Mesodermal cell (in vitro differentiated cells): ENCODE measurements at regions not wholly inside any gene's neighbourhood (a gene's known extent, or its start where the extent isn't known, plus 50 kb on each side); places are given as distances from the start of the nearest gene placed in this dataset.

Source experiments
- H3K27ac ChIP-seq: 2 replicates; pipeline ENCODE4 v1.7.0; 2013; ENCODE audit warnings: mild to moderate bottlenecking, low read depth, low read length, moderate library complexity; ENCODE audit not compliant: severe bottlenecking
- H3K36me3 ChIP-seq: 2 replicates; pipeline ENCODE4 v1.7.1; 2013; ENCODE audit warnings: mild to moderate bottlenecking, low read length, moderate library complexity; ENCODE audit not compliant: control insufficient read depth, insufficient read depth
- H3K4me1 ChIP-seq: one replicate; pipeline ENCODE4 v1.7.1; 2013; ENCODE audit warnings: mild to moderate bottlenecking, low read length; ENCODE audit not compliant: insufficient read depth, control insufficient read depth, poor library complexity, severe bottlenecking
- H3K4me3 ChIP-seq: 2 replicates; pipeline ENCODE4 v1.7.0; 2013; ENCODE audit warnings: low read length, control low read depth, mild to moderate bottlenecking; ENCODE audit not compliant: insufficient read depth, poor library complexity, severe bottlenecking; ENCODE audit errors: extremely low read depth
- H3K9me3 ChIP-seq: 2 replicates; pipeline ENCODE4 v1.7.1; 2013; ENCODE audit warnings: mild to moderate bottlenecking, low read length, moderate library complexity; ENCODE audit not compliant: control insufficient read depth
- WGBS, 2 experiments: methylation state at CpG; one replicate each; pipeline ENCODE4 v1.1.5; 2013; ENCODE audit warnings: missing lambda C conversion rate in 2 of 2; ENCODE audit not compliant: insufficient coverage in 2 of 2; 5-methylcytosine and 5-hydroxymethylcytosine counted together

- H3K36me3 ChIP-seq, result no peaks in the 10 kb centered on the region
- no peaks in the 10 kb centered on the region for H3K4me1 ChIP-seq
- no peaks in the 10 kb centered on the region for H3K9me3 ChIP-seq
- H3K27ac ChIP-seq, result no peak overlapping the region
- H3K4me3 ChIP-seq, result no peak overlapping the region
- no CpG with 5 or more reads among the region's 1 CpG for WGBS, 2 experiments
Measured at GRCh38 chr2:49687918-49688317, 533.6 kb upstream of the FSHR start.

DNA sequence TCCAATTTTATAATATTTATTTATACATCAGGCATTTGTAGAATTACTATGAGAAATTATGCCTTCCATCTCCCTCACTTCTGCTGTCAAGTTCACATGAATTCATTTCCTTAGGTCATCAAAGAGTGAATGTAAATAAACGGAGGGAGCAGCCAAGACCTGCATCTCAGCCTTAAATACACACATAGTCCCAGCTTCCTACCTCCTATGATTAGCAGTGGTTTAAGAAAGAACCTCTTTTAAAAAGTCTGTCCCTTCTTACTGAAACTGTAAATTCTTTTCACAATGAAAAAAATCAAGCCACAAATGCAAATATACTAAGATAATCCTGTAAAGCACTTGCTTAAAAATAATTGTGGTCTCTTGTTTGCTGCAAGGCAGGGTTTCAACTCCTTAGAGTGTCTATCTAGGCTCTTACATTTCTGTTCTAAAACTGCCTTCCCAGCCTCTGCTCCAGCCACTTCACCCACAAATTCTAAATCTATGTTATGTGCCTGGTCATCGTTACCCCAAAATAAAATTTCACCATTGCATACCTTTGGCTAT lies 532.7 kb upstream of the FSHR start:
- Histone ChIP-seq H3K9me3 (no peaks in the 10 kb centered on the region), H3K4me3 (no peak overlapping the region), H3K36me3 (no peaks in the 10 kb centered on the region), H3K4me1 (no peaks in the 10 kb centered on the region), H3K27ac (no peak overlapping the region)
- 100% methylated on average over 1 of the region's 2 CpGs; no CpG with 5 or more reads in 1 of the 2 experiments for WGBS, 2 experiments

DNA sequence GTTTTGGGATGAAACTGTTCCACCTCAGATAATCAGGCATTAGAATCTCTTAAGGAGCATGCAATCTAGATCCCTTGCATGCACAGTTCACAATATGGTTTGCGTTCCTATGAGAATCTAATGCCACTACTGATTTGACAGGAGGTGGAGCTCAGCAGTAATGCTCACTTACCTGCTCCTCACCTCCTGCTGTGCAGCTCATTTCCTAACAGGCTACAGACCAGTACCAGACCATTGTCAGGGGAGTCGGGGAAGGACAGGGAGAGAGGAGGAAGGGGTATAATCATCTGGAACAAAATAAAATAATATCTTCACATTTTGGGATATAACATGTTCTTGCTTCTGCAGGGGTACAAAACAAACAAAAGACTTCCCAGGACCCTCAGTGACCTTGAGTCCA lies 532.0 kb upstream of the FSHR start:
- H3K4me1 ChIP-seq, result no peaks in the 10 kb centered on the region
- 60 to 100% methylated on average over 1 of the region's 2 CpGs for WGBS, 2 experiments
- no peaks in the 10 kb centered on the region for H3K9me3 ChIP-seq
- no peak overlapping the region for H3K27ac ChIP-seq
- no peaks in the 10 kb centered on the region for H3K36me3 ChIP-seq
- H3K4me3 ChIP-seq, result no peak overlapping the region

- no peak overlapping the region for H3K4me3 ChIP-seq
- H3K4me1 ChIP-seq, result no peaks in the 10 kb centered on the region
- no peaks in the 10 kb centered on the region for H3K36me3 ChIP-seq
- no peak overlapping the region for H3K27ac ChIP-seq
- WGBS, 2 experiments, result 100% methylated on average over 1 of the region's 1 CpG; no CpG with 5 or more reads in 1 of the 2 experiments
- H3K9me3 ChIP-seq, result no peaks in the 10 kb centered on the region
Measured at GRCh38 chr2:49677227-49677626, 522.9 kb upstream of the FSHR start.

- Histone ChIP-seq H3K4me1 (no peaks in the 10 kb centered on the region), H3K9me3 (no peaks in the 10 kb centered on the region), H3K27ac (no peak overlapping the region), H3K4me3 (no peak overlapping the region), H3K36me3 (no peaks in the 10 kb centered on the region)
- 73 to 88% methylated on average over 3 of the region's 4 CpGs for WGBS, 2 experiments
Measured at GRCh38 chr2:49664827-49665226, 510.5 kb upstream of the FSHR start.

DNA sequence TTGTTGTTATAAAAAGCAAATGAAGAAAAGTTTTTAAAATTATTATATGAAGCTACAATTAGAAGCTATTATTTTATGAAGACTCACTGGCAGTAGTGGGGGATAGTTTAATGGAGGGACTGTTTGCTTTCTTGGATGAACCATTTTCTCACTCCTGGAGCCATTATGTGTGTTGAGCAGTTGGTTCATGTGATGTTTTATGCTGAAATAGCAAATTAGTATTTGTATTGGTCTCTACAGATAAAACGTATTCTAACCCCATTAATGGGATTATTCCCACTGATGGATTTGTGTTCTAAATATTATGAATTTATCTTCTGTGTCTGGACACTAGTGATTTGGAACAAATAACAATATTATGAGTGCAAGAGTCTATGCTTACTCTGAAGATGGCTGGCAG lies 507.5 kb upstream of the FSHR start:
- H3K4me1 ChIP-seq, result no peaks in the 10 kb centered on the region
- H3K36me3 ChIP-seq, result no peaks in the 10 kb centered on the region
- H3K27ac ChIP-seq, result no peak overlapping the region
- no peak overlapping the region for H3K4me3 ChIP-seq
- WGBS, 2 experiments, result no CpG with 5 or more reads among the region's 1 CpG
- H3K9me3 ChIP-seq, result no peaks in the 10 kb centered on the region

GRCh38 chr2:49656853-49657252 lies 502.5 kb upstream of the FSHR start:
- Histone ChIP-seq H3K9me3 (no peaks in the 10 kb centered on the region), H3K4me1 (no peaks in the 10 kb centered on the region), H3K27ac (no peak overlapping the region), H3K4me3 (no peak overlapping the region), H3K36me3 (no peaks in the 10 kb centered on the region)
- WGBS, 2 experiments, result 80% methylated on average over 1 of the region's 3 CpGs; no CpG with 5 or more reads in 1 of the 2 experiments

DNA sequence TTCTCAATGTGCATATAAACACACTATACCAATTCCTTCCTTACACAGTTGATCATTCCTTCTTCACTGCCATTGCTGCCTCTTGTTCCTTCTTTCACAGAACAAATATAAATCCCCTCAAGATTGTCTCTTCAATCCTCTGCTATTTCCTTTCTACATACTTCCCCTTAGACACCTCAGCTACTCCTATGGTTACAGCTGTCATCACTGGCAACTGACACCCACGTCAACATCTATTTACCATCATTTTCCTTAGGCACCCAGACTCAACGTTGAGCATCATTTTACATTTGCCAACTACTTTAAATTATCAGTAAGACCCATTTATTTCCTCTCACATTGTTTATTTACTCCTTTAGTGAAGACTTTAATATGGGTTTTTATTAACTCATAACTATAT lies 488.8 kb upstream of the FSHR start:
- no peaks in the 10 kb centered on the region for H3K36me3 ChIP-seq
- 91% methylated on average over 2 of the region's 2 CpGs; no CpG with 5 or more reads in 1 of the 2 experiments for WGBS, 2 experiments
- H3K9me3 ChIP-seq, result no peaks in the 10 kb centered on the region
- H3K27ac ChIP-seq, result no peak overlapping the region
- H3K4me1 ChIP-seq, result no peaks in the 10 kb centered on the region
- no peak overlapping the region for H3K4me3 ChIP-seq

DNA sequence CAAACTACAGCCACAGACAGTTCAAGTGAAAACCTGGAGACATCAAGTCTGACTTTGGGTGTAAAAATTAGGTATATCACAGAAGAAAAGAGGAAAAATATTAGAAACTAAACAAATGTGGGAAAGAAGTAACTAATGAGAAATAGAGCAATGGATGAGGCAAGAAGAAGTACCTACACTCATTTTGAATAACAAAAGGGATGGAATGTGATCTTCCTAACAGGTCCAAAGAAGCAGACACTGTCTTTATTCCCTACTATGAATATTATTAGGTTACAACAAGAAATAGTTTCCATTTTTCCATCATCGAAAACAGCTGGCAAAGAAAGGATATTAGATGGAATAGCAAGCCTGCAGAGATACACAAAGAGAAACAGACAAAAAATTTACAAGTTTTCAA lies 486.3 kb upstream of the FSHR start:
- no peak overlapping the region for H3K4me3 ChIP-seq
- no peaks in the 10 kb centered on the region for H3K4me1 ChIP-seq
- H3K36me3 ChIP-seq, result no peaks in the 10 kb centered on the region
- H3K27ac ChIP-seq, result no peak overlapping the region
- no CpG with 5 or more reads among the region's 1 CpG for WGBS, 2 experiments
- H3K9me3 ChIP-seq, result no peaks in the 10 kb centered on the region

DNA sequence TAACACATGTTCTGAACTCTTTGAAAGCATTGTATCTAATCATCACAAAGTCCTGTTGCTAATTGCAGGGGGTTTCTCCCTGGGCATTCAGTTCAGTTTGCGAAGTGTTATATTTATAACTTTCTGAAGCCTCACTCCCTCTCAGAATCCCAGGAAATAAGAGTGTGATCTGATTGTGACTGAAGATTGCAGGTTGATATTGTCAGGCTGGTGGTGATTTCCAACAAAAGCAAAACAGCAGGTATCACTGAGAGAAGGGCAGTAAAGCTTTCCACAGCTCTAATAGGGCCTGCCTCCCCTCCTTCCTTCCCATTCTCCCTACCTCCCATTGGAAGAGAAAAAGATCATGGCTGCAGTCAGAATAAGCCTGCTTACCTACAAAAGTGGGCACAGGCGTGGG lies 466.7 kb upstream of the FSHR start:
- Histone ChIP-seq H3K36me3 (no peaks in the 10 kb centered on the region), H3K4me3 (no peak overlapping the region), H3K9me3 (no peaks in the 10 kb centered on the region), H3K4me1 (no peaks in the 10 kb centered on the region), H3K27ac (no peak overlapping the region)
- 86% methylated on average over 1 of the region's 2 CpGs; no CpG with 5 or more reads in 1 of the 2 experiments for WGBS, 2 experiments

GRCh38 chr2:49619804-49620203 lies 465.5 kb upstream of the FSHR start:
- Histone ChIP-seq H3K4me1 (no peaks in the 10 kb centered on the region), H3K36me3 (no peaks in the 10 kb centered on the region), H3K4me3 (no peak overlapping the region), H3K27ac (no peak overlapping the region), H3K9me3 (no peaks in the 10 kb centered on the region)
- 93% methylated on average over 2 of the region's 3 CpGs; no CpG with 5 or more reads in 1 of the 2 experiments for WGBS, 2 experiments
